ENCODE measurements at regions not wholly inside any gene's neighbourhood (a gene's known extent, or its start where the extent isn't known, plus 50 kb on each side); places are given as distances from the start of the nearest gene placed in this dataset.

GRCh38 chr17:34710226-34710625 is 130.8 kb downstream of the TMEM132E start:
- H3K4me3 ChIP-seq (ENCODE audit: low read depth, low read length): no peak overlapping the region
- no peak for DNase-seq (ENCODE audit: low read depth)
- TF ChIP-seq CTCF (conservative IDR thresholded peaks at IDR 0.05; ENCODE audit: low read depth, low read length): no peak

- peak; percentile 56 for DNase-seq (ENCODE audit: low read depth)
- no peak overlapping the region for H3K4me3 ChIP-seq (ENCODE audit: low read depth, low read length)
- TF ChIP-seq CTCF (conservative IDR thresholded peaks at IDR 0.05; ENCODE audit: low read depth, low read length): no peak
Observed at GRCh38 chr17:34709158-34709754, 129.9 kb downstream of the TMEM132E start.

GRCh38 chr17:34706029-34706428 is 126.6 kb downstream of the TMEM132E start:
- no peak for DNase-seq (ENCODE audit: low read depth)
- H3K4me3 ChIP-seq (ENCODE audit: low read depth, low read length): no peak overlapping the region
- TF ChIP-seq CTCF (conservative IDR thresholded peaks at IDR 0.05; ENCODE audit: low read depth, low read length): no peak

- TF ChIP-seq CTCF (conservative IDR thresholded peaks at IDR 0.05; ENCODE audit: low read depth, low read length): no peak
- no peak for DNase-seq (ENCODE audit: low read depth)
- no peak overlapping the region for H3K4me3 ChIP-seq (ENCODE audit: low read depth, low read length)
Observed at GRCh38 chr17:34703533-34703932, 124.2 kb downstream of the TMEM132E start.

GRCh38 chr17:34699181-34699580 is 119.8 kb downstream of the TMEM132E start:
- DNase-seq (ENCODE audit: low read depth): no peak
- no peak overlapping the region for H3K4me3 ChIP-seq (ENCODE audit: low read depth, low read length)
- TF ChIP-seq CTCF (conservative IDR thresholded peaks at IDR 0.05; ENCODE audit: low read depth, low read length): no peak

- no peak overlapping the region for H3K4me3 ChIP-seq (ENCODE audit: low read depth, low read length)
- DNase-seq (ENCODE audit: low read depth): no peak
- no peak for TF ChIP-seq CTCF (conservative IDR thresholded peaks at IDR 0.05; ENCODE audit: low read depth, low read length)
Observed at GRCh38 chr17:34692920-34693319, 113.5 kb downstream of the TMEM132E start.

All from epithelial cell of proximal tubule (primary cell).